ENCODE measurements at regions not wholly inside any gene's neighbourhood (a gene's known extent, or its start where the extent isn't known, plus 50 kb on each side); places are given as distances from the start of the nearest gene placed in this dataset.

- no peaks in the 10 kb centered on the region for H3K36me3 ChIP-seq
- H3K27me3 ChIP-seq (ENCODE audit: insufficient read depth, low read depth, severe bottlenecking): peaks cover 19% of the 10 kb centered on the region
- no peak for DNase-seq
- H3K9me3 ChIP-seq (ENCODE audit: severe bottlenecking): no peaks in the 10 kb centered on the region
- no peak overlapping the region for H3K27ac ChIP-seq
- no peak for TF ChIP-seq CTCF (IDR thresholded peaks at IDR 0.05; ENCODE audit: low read depth, low read length)
- H3K4me3 ChIP-seq (ENCODE audit: low read depth, low read length): no peak overlapping the region
These were observed 596.3 kb upstream of the TENM3 start for GRCh38 chr4:181646864-181647263.

GRCh38 chr4:181647396-181648147, 595.6 kb upstream of the TENM3 start:
- H3K9me3 ChIP-seq (ENCODE audit: severe bottlenecking): no peaks in the 10 kb centered on the region
- DNase-seq: no peak

GRCh38 chr4:181650033-181650825, 593.0 kb upstream of the TENM3 start:
- no peak for TF ChIP-seq CTCF (IDR thresholded peaks at IDR 0.05; ENCODE audit: low read depth, low read length)
- DNase-seq: no peak
- Histone ChIP-seq H3K4me3 (ENCODE audit: low read depth, low read length) (no peak overlapping the region), H3K27me3 (ENCODE audit: insufficient read depth, low read depth, severe bottlenecking) (peaks cover 13% of the 10 kb centered on the region), H3K9me3 (ENCODE audit: severe bottlenecking) (no peaks in the 10 kb centered on the region), H3K36me3 (no peaks in the 10 kb centered on the region), H3K27ac (no peak overlapping the region)

More at GRCh38 chr4:181647396-181648147, 595.6 kb upstream of the TENM3 start:
- Histone ChIP-seq H3K27me3 (ENCODE audit: insufficient read depth, low read depth, severe bottlenecking) (peaks cover 19% of the 10 kb centered on the region), H3K4me3 (ENCODE audit: low read depth, low read length) (no peak overlapping the region), H3K36me3 (no peaks in the 10 kb centered on the region), H3K27ac (no peak overlapping the region)
- TF ChIP-seq CTCF (IDR thresholded peaks at IDR 0.05; ENCODE audit: low read depth, low read length): no peak

DNA sequence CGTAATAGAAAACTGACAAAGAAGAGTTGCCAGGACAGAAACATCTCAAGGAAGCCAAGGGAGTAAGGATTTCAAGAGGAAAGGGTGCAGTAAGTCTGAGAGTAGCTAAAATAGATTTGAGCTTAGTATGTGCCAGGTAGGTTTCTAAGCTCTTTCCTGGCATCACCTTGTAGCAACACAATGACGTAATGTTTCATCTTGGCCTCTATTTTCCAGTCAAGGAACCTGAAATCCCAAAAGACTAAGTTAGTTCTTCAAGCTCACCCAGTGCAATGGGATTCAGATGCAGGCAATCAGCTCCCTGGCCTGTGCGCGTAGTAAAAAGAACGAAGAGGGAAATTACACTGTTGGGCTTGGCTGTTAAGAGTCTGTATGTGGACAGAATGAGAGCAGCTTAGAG, 586.5 kb upstream of the TENM3 start:
- Histone ChIP-seq H3K36me3 (no peaks in the 10 kb centered on the region), H3K4me3 (ENCODE audit: low read depth, low read length) (no peak overlapping the region), H3K27me3 (ENCODE audit: insufficient read depth, low read depth, severe bottlenecking) (peaks cover 8% of the 10 kb centered on the region), H3K27ac (no peak overlapping the region), H3K9me3 (ENCODE audit: severe bottlenecking) (no peaks in the 10 kb centered on the region)
- DNase-seq: no peak
- no peak for TF ChIP-seq CTCF (IDR thresholded peaks at IDR 0.05; ENCODE audit: low read depth, low read length)

DNA sequence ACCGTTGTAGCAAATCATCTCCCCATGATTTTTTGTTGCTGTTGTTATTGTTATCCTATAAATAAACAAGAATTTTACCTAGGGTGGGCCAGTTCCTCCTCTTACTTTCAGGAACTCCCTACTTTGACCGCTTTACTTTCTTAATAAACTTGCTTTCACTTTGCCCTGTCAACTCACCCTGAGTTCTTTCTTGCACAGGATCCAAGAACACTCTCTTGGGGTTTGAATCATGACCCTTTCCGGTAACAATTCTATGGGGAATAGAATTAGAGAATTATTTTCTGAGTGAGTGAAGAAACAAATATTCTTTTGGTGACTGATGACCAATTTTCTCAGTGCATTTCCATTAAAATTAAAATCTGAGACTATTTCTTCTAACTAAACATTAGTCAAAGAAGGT, 584.0 kb upstream of the TENM3 start:
- H3K4me3 ChIP-seq (ENCODE audit: low read depth, low read length): no peak overlapping the region
- DNase-seq: no peak
- H3K36me3 ChIP-seq: no peaks in the 10 kb centered on the region
- H3K27ac ChIP-seq: no peak overlapping the region
- no peaks in the 10 kb centered on the region for H3K9me3 ChIP-seq (ENCODE audit: severe bottlenecking)
- TF ChIP-seq CTCF (IDR thresholded peaks at IDR 0.05; ENCODE audit: low read depth, low read length): no peak
- H3K27me3 ChIP-seq (ENCODE audit: insufficient read depth, low read depth, severe bottlenecking): peaks cover 11% of the 10 kb centered on the region
